HG03565 (cell line): ENCODE measurements at regions not wholly inside any gene's neighbourhood (a gene's known extent, or its start where the extent isn't known, plus 50 kb on each side); places are given as distances from the start of the nearest gene placed in this dataset.

Source experiments
- ATAC-seq: cut with Tn5 transposase; IDR thresholded peaks from one replicate; pipeline ENCODE4 v1.9.1; 2021; ENCODE audit warnings: mild to moderate bottlenecking, moderate library complexity; ENCODE audit not compliant: unreplicated experiment

- no peak for ATAC-seq
Measured at GRCh38 chr14:44309331-44309730, 197.8 kb downstream of the FSCB start.

GRCh38 chr14:44300916-44301315 is 206.2 kb downstream of the FSCB start:
- ATAC-seq: no peak

- no peak for ATAC-seq
Measured at GRCh38 chr14:44297437-44297836, 209.6 kb downstream of the FSCB start.

GRCh38 chr14:44291366-44291915 is 215.6 kb downstream of the FSCB start:
- ATAC-seq: no peak

GRCh38 chr14:44287858-44288257 is 219.2 kb downstream of the FSCB start:
- ATAC-seq: no peak

GRCh38 chr14:44286201-44286600 is 220.9 kb downstream of the FSCB start:
- ATAC-seq: no peak

GRCh38 chr14:44283836-44284235 is 223.2 kb downstream of the FSCB start:
- no peak for ATAC-seq

- no peak for ATAC-seq
Measured at GRCh38 chr14:44279357-44279756, 227.7 kb downstream of the FSCB start.

- ATAC-seq: no peak
Measured at GRCh38 chr14:44271637-44272036, 235.4 kb downstream of the FSCB start.

GRCh38 chr14:44271006-44271405 is 236.1 kb downstream of the FSCB start:
- no peak for ATAC-seq

- ATAC-seq: no peak
Measured at GRCh38 chr14:44265246-44265645, 241.8 kb downstream of the FSCB start.

GRCh38 chr14:44215660-44216059 is 291.4 kb downstream of the FSCB start:
- no peak for ATAC-seq

- ATAC-seq: no peak
Measured at GRCh38 chr14:44211718-44212117, 295.4 kb downstream of the FSCB start.

GRCh38 chr14:44204061-44204835 is 302.8 kb downstream of the FSCB start:
- ATAC-seq: no peak

- no peak for ATAC-seq
Measured at GRCh38 chr14:44180975-44181374, 326.1 kb downstream of the FSCB start.

- ATAC-seq: no peak
Measured at GRCh38 chr14:44170556-44170955, 336.5 kb downstream of the FSCB start.

- no peak for ATAC-seq
Measured at GRCh38 chr14:44170101-44170500, 337.0 kb downstream of the FSCB start.

- ATAC-seq: no peak
Measured at GRCh38 chr14:44168566-44168965, 338.5 kb downstream of the FSCB start.

GRCh38 chr14:44166611-44167010 is 340.5 kb downstream of the FSCB start:
- no peak for ATAC-seq

- ATAC-seq: no peak
Measured at GRCh38 chr14:44165936-44166335, 341.1 kb downstream of the FSCB start.

GRCh38 chr14:44165286-44165685 is 341.8 kb downstream of the FSCB start:
- ATAC-seq: no peak

- ATAC-seq: no peak
Measured at GRCh38 chr14:44163946-44164345, 343.1 kb downstream of the FSCB start.

- ATAC-seq: no peak
Measured at GRCh38 chr14:44162197-44162596, 344.9 kb downstream of the FSCB start.
